ENCODE measurements at regions not wholly inside any gene's neighbourhood (a gene's known extent, or its start where the extent isn't known, plus 50 kb on each side); places are given as distances from the start of the nearest gene placed in this dataset.
"Not testable (repeated sequence)": the region's sequence is repeated elsewhere in the genome, so short reads cannot be mapped to it uniquely, and the experiment has no call there.

GRCh38 chr13:99693852-99694611 is 192.8 kb downstream of the TM9SF2 start:
- no peak for DNase-seq

GRCh38 chr13:99693351-99693750 is 192.1 kb downstream of the TM9SF2 start:
- DNase-seq = no peak

GRCh38 chr13:99692854-99693253 is 191.6 kb downstream of the TM9SF2 start:
- DNase-seq = no peak

- DNase-seq = no peak
These were observed 190.3 kb downstream of the TM9SF2 start for GRCh38 chr13:99691552-99691951.

- DNase-seq = no peak
These were observed 189.3 kb downstream of the TM9SF2 start for GRCh38 chr13:99690426-99691174.

GRCh38 chr13:99689955-99690354 is 188.7 kb downstream of the TM9SF2 start:
- no peak for DNase-seq

- no peak for DNase-seq
These were observed 187.5 kb downstream of the TM9SF2 start for GRCh38 chr13:99688776-99689175.

GRCh38 chr13:99687723-99688397 is 186.6 kb downstream of the TM9SF2 start:
- no peak for DNase-seq

- no peak for DNase-seq
These were observed 185.7 kb downstream of the TM9SF2 start for GRCh38 chr13:99686944-99687411.

- no peak for DNase-seq
These were observed 184.9 kb downstream of the TM9SF2 start for GRCh38 chr13:99686157-99686572.

- no peak for DNase-seq
These were observed 180.4 kb downstream of the TM9SF2 start for GRCh38 chr13:99681695-99682094.

GRCh38 chr13:99677116-99677951 is 176.1 kb downstream of the TM9SF2 start:
- no peak for DNase-seq

- no peak for DNase-seq
These were observed 170.5 kb downstream of the TM9SF2 start for GRCh38 chr13:99671746-99672145.

- DNase-seq = not testable (repeated sequence)
These were observed 167.8 kb downstream of the TM9SF2 start for GRCh38 chr13:99669096-99669495.

- DNase-seq = no peak
These were observed 165.0 kb downstream of the TM9SF2 start for GRCh38 chr13:99666146-99666805.

- DNase-seq = no peak
These were observed 164.4 kb downstream of the TM9SF2 start for GRCh38 chr13:99665711-99666110.

GRCh38 chr13:99663908-99664307 is 162.6 kb downstream of the TM9SF2 start:
- DNase-seq = no peak

GRCh38 chr13:99663185-99663825 is 162.0 kb downstream of the TM9SF2 start:
- DNase-seq = no peak

- DNase-seq = no peak
These were observed 161.4 kb downstream of the TM9SF2 start for GRCh38 chr13:99662678-99663077.

GRCh38 chr13:99661791-99662190 is 160.5 kb downstream of the TM9SF2 start:
- DNase-seq = no peak

- DNase-seq = no peak
These were observed 158.7 kb downstream of the TM9SF2 start for GRCh38 chr13:99659866-99660554.

Data from CD4-positive, alpha-beta T cell treated with Interleukin-15 for 1 hour (primary cell).